ENCODE measurements at regions not wholly inside any gene's neighbourhood (a gene's known extent, or its start where the extent isn't known, plus 50 kb on each side); places are given as distances from the start of the nearest gene placed in this dataset.

DNA sequence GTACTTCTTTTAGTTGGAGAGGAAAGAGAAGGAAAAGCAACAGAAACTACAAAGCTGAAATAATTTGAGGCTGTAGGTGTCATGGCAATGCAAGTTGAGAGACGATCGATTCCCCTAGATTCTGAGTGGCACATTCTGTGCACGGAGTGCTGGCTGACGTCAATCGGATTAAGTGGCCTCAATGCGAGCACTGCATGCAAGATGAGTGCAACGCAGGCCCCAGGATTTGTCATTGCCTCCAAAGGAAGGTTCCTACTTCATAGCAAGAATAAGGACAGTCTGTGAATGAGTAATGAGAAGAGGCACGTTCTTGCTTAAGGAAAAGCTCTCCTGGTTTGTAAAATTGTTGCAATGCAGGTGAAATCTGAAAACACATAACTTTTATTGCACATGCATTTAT is 892.4 kb downstream of the KCNA4 start:
- no peaks in the 10 kb centered on the region for H3K27me3 ChIP-seq
- in situ Hi-C loops (cut with MboI; ENCODE audit: low sequenced_read_pairs in 4 of 4) = no loop called here
- H3K4me3 ChIP-seq = no peak overlapping the region
- H3K9me3 ChIP-seq = no peaks in the 10 kb centered on the region
- DNase-seq (no peak), ATAC-seq (no peak)
- intact Hi-C loops (cut with DNase I; ENCODE audit: low total_unique reads) = no loop called here
- H3K4me1 ChIP-seq = no peaks in the 10 kb centered on the region
- H3K36me3 ChIP-seq = no peaks in the 10 kb centered on the region
- H3K27ac ChIP-seq = no peak overlapping the region
- TF ChIP-seq, protein P1, sequence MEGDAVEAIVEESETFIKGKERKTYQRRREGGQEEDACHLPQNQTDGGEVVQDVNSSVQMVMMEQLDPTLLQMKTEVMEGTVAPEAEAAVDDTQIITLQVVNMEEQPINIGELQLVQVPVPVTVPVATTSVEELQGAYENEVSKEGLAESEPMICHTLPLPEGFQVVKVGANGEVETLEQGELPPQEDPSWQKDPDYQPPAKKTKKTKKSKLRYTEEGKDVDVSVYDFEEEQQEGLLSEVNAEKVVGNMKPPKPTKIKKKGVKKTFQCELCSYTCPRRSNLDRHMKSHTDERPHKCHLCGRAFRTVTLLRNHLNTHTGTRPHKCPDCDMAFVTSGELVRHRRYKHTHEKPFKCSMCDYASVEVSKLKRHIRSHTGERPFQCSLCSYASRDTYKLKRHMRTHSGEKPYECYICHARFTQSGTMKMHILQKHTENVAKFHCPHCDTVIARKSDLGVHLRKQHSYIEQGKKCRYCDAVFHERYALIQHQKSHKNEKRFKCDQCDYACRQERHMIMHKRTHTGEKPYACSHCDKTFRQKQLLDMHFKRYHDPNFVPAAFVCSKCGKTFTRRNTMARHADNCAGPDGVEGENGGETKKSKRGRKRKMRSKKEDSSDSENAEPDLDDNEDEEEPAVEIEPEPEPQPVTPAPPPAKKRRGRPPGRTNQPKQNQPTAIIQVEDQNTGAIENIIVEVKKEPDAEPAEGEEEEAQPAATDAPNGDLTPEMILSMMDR (IDR thresholded peaks at IDR 0.05 in 4 of 5, conservative IDR thresholded peaks at IDR 0.05 in 1 of 5) = no peak
- TF ChIP-seq POLR2A (IDR thresholded peaks at IDR 0.05) = no peak

DNA sequence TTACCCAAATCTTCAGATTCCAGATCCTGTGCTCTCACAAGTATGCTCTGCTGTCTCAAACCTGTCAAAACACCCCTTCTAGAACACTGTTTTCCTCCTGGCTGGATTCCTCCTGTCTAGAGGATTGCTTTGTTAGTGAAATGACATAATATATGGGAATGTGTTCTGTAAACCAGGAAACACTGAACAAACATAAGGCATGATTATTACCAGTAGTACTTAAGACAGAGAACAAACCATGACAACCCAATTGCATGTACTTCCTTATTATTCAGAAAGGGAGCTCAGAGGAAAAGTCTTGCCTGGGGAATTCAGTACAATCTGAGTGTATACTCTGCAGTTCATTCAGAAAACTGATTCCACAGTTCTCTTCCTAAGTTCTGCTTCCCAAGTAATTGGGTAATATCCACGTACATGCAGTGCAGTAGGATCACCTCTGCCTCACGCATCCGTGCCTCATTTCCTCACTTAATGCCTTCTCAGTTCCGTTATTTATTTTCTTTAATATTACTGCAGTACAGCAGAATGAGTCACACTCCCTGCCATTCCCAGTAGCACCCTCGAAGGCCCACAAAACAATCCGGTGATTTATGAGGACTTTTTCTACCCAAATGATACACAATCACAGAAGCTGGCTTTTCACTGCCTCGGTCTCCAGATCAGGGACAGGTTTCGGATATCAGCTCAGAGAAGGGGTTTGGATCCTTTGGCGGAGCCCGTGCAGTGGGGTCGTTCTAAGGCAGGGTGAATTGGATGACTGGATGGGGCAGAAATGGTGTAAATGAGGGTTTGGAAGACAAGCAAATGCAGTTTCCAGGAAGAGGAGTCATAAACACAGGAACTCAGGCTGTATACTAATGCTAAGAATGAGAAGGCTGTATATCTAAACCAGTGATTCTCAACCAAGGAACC is 896.9 kb downstream of the KCNA4 start:
- in situ Hi-C loops (cut with MboI; ENCODE audit: low sequenced_read_pairs in 4 of 4) = no loop called here
- Histone ChIP-seq H3K9me3 (no peaks in the 10 kb centered on the region), H3K4me1 (no peaks in the 10 kb centered on the region), H3K4me3 (no peak overlapping the region), H3K36me3 (no peaks in the 10 kb centered on the region), H3K27me3 (no peaks in the 10 kb centered on the region), H3K27ac (no peak overlapping the region)
- DNase-seq (no peak), ATAC-seq (no peak)
- intact Hi-C loops (cut with DNase I; ENCODE audit: low total_unique reads) = no loop called here
- TF ChIP-seq POLR2A (IDR thresholded peaks at IDR 0.05) = no peak
- TF ChIP-seq, protein P1 (IDR thresholded peaks at IDR 0.05 in 4 of 5, conservative IDR thresholded peaks at IDR 0.05 in 1 of 5) = no peak

DNA sequence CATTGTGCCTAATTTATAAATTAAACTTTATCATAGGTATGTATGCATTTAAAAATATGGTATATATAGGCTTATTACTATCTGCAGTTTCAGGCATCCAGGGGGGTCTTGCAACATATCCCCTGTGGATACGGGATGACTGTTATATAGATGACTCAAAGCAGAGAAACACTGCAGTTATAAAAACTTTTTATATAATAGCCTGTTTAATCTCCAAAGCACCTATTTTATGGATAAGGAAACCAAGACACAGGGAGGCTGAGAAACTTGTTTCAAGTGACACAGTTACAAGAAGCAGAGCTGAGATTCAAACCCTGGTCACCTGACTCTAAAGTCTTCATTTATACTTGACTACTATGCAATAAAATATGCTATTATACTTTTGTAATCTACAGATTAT is 897.7 kb downstream of the KCNA4 start:
- no peak for TF ChIP-seq POLR2A (IDR thresholded peaks at IDR 0.05)
- TF ChIP-seq, protein P1 (IDR thresholded peaks at IDR 0.05 in 4 of 5, conservative IDR thresholded peaks at IDR 0.05 in 1 of 5) = no peak
- no peaks in the 10 kb centered on the region for H3K27me3 ChIP-seq
- H3K27ac ChIP-seq = no peak overlapping the region
- intact Hi-C loops (cut with DNase I; ENCODE audit: low total_unique reads) (no loop called here), in situ Hi-C loops (cut with MboI; ENCODE audit: low sequenced_read_pairs in 4 of 4) (no loop called here)
- no peaks in the 10 kb centered on the region for H3K36me3 ChIP-seq
- no peak for ATAC-seq
- no peak for DNase-seq
- H3K4me1 ChIP-seq = no peaks in the 10 kb centered on the region
- no peak overlapping the region for H3K4me3 ChIP-seq
- H3K9me3 ChIP-seq = no peaks in the 10 kb centered on the region

DNA sequence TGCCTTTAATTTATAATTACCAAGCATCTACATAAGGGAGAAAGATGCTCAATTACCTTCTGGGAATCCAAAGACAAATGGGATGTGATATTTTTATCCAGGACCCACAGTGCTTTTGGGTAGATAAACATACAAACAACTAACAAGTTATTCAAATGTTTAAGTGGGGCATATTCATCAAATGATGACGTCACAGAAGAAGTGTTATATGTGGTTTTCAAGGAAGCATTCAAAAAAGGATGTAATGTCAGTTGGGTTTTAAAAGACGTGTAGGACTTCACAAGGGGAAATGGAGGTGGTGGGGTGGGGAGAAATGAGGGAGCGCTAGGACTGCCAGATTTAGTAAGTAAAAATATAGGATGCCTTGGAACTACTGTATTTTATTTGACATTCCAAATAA is 915.9 kb downstream of the KCNA4 start:
- in situ Hi-C loops (cut with MboI; ENCODE audit: low sequenced_read_pairs in 4 of 4) = no loop called here
- intact Hi-C loops (cut with DNase I; ENCODE audit: low total_unique reads) = no loop called here
- DNase-seq (no peak), ATAC-seq (no peak)
- Histone ChIP-seq H3K4me1 (no peaks in the 10 kb centered on the region), H3K27me3 (no peaks in the 10 kb centered on the region), H3K4me3 (no peak overlapping the region), H3K9me3 (no peaks in the 10 kb centered on the region), H3K27ac (no peak overlapping the region), H3K36me3 (no peaks in the 10 kb centered on the region)
- TF ChIP-seq, protein P1 (IDR thresholded peaks at IDR 0.05 in 4 of 5, conservative IDR thresholded peaks at IDR 0.05 in 1 of 5) = no peak
- no peak for TF ChIP-seq POLR2A (IDR thresholded peaks at IDR 0.05)
